Panc1 (cell line): ENCODE measurements at regions not wholly inside any gene's neighbourhood (a gene's known extent, or its start where the extent isn't known, plus 50 kb on each side); places are given as distances from the start of the nearest gene placed in this dataset.

ENCODE experiments used
- SIN3A ChIP-seq: IDR thresholded peaks from 2 replicates; pipeline ENCODE4 v1.6.1; 2012; ENCODE audit warnings: low read depth, mild to moderate bottlenecking, low read length, moderate library complexity, borderline replicate concordance; ENCODE audit not compliant: insufficient read depth
- TF ChIP-seq, protein P1 (sequence below): fragments of 450-650 bp; IDR thresholded peaks from 2 replicates; pipeline ENCODE4 v1.5.1; 2017; ENCODE audit warnings: mild to moderate bottlenecking

DNA sequence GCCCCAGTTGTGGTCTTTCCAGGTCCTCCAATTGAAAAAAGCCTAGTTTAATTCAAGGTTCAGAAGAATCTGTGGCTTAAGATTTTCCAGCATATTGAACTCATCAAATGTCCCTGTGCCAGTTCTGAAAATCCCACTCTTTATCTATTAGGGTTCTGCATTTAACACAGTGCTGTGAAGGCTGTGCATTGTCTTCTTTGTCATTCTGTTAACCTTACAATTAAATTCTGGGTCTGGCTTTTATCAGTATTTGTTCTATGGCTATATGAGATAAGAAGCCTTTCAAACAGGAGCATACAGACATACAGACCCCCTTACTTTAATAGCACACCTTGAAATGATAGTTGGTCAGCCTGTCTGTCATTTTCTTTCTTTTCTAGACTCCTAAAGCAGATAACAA lies 362.1 kb upstream of the DACH1 start:
- TF ChIP-seq, protein P1, sequence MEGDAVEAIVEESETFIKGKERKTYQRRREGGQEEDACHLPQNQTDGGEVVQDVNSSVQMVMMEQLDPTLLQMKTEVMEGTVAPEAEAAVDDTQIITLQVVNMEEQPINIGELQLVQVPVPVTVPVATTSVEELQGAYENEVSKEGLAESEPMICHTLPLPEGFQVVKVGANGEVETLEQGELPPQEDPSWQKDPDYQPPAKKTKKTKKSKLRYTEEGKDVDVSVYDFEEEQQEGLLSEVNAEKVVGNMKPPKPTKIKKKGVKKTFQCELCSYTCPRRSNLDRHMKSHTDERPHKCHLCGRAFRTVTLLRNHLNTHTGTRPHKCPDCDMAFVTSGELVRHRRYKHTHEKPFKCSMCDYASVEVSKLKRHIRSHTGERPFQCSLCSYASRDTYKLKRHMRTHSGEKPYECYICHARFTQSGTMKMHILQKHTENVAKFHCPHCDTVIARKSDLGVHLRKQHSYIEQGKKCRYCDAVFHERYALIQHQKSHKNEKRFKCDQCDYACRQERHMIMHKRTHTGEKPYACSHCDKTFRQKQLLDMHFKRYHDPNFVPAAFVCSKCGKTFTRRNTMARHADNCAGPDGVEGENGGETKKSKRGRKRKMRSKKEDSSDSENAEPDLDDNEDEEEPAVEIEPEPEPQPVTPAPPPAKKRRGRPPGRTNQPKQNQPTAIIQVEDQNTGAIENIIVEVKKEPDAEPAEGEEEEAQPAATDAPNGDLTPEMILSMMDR = no peak
- no peak for TF ChIP-seq SIN3A
